Central memory CD8-positive, alpha-beta T cell (primary cell): ENCODE measurements at regions not wholly inside any gene's neighbourhood (a gene's known extent, or its start where the extent isn't known, plus 50 kb on each side); places are given as distances from the start of the nearest gene placed in this dataset.

ENCODE experiments used
- ATAC-seq: fragments of 150-1000 bp; cut with Tn5 transposase; replicated peaks from 2 replicates; pipeline ENCODE4 v1.10.0; 2022; ENCODE audit warnings: mild to moderate bottlenecking, moderate FRiP score, moderate number of reproducible peaks; ENCODE audit not compliant: poor library complexity, severe bottlenecking; ENCODE audit errors: extremely low read depth
- DNase-seq, 2 donors: peaks; one replicate each; pipeline ENCODE4 v3.0.0; 2021; ENCODE audit warnings: low spot score in 2 of 2
- H3K27ac Mint-ChIP-seq: one replicate; pipeline ENCODE4 v1.8.0; 2022; ENCODE audit warnings: low read depth, mild to moderate bottlenecking, moderate library complexity, mixed read lengths
- H3K27me3 Mint-ChIP-seq: one replicate; pipeline ENCODE4 v1.8.0; 2022; ENCODE audit warnings: mixed read lengths
- H3K36me3 Mint-ChIP-seq: one replicate; pipeline ENCODE4 v1.8.0; 2022; ENCODE audit warnings: mild to moderate bottlenecking, moderate library complexity, mixed read lengths; ENCODE audit not compliant: insufficient read depth
- H3K4me1 Mint-ChIP-seq: one replicate; pipeline ENCODE4 v1.8.0; 2022; ENCODE audit warnings: mixed read lengths
- H3K4me3 Mint-ChIP-seq: one replicate; pipeline ENCODE4 v1.8.0; 2022; ENCODE audit warnings: mild to moderate bottlenecking, moderate library complexity, mixed read lengths
- H3K9me3 Mint-ChIP-seq: one replicate; pipeline ENCODE4 v1.8.0; 2022; ENCODE audit warnings: mixed read lengths

GRCh38 chr3:18774319-18775088, 349.4 kb upstream of the SATB1 start:
- ATAC-seq, result no peak
- DNase-seq, result no peak
- no peak overlapping the region for H3K27ac Mint-ChIP-seq
- no peaks in the 10 kb centered on the region for H3K9me3 Mint-ChIP-seq
- peaks cover 13% of the 10 kb centered on the region for H3K4me1 Mint-ChIP-seq
- no peaks in the 10 kb centered on the region for H3K36me3 Mint-ChIP-seq
- H3K4me3 Mint-ChIP-seq, result no peak overlapping the region
- no peaks in the 10 kb centered on the region for H3K27me3 Mint-ChIP-seq

- Mint-ChIP-seq H3K27me3 (peaks cover 8% of the 10 kb centered on the region), H3K9me3 (no peaks in the 10 kb centered on the region), H3K36me3 (no peaks in the 10 kb centered on the region), H3K4me3 (no peak overlapping the region), H3K4me1 (no peaks in the 10 kb centered on the region), H3K27ac (no peak overlapping the region)
- DNase-seq (no peak), ATAC-seq (no peak)
These were observed 347.7 kb upstream of the SATB1 start for GRCh38 chr3:18772699-18773305.

- H3K27me3 Mint-ChIP-seq, result peaks cover 10% of the 10 kb centered on the region
- H3K4me1 Mint-ChIP-seq, result no peaks in the 10 kb centered on the region
- DNase-seq (no peak), ATAC-seq (no peak)
- no peak overlapping the region for H3K27ac Mint-ChIP-seq
- H3K9me3 Mint-ChIP-seq, result no peaks in the 10 kb centered on the region
- no peak overlapping the region for H3K4me3 Mint-ChIP-seq
- H3K36me3 Mint-ChIP-seq, result no peaks in the 10 kb centered on the region
These were observed 346.8 kb upstream of the SATB1 start for GRCh38 chr3:18771931-18772330.

DNA sequence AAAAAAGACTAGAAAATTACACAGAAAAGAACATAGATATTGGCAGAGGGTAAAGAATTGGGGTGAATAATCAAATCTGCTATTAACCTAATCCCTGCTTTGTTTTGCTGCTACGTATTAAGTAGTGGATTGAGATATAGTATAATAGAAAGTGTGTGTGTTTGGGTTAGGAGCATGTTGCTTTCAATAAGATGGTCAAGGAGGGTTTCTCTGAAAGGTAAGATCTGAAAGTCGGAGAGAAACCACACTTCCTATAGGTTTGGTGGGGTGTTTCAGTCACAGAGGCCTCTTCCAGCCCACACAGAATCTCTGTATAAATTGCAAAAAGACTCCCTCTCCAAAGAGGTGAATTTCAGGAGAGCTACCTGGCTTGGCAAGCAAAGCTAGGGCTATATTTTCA, 345.7 kb upstream of the SATB1 start:
- Mint-ChIP-seq H3K27ac (no peak overlapping the region), H3K9me3 (no peaks in the 10 kb centered on the region), H3K36me3 (no peaks in the 10 kb centered on the region), H3K4me1 (no peaks in the 10 kb centered on the region), H3K4me3 (no peak overlapping the region), H3K27me3 (peaks cover 10% of the 10 kb centered on the region)
- ATAC-seq, result no peak
- no peak for DNase-seq

- Mint-ChIP-seq H3K27ac (no peak overlapping the region), H3K4me3 (no peak overlapping the region), H3K36me3 (no peaks in the 10 kb centered on the region), H3K27me3 (peaks cover 10% of the 10 kb centered on the region), H3K4me1 (no peaks in the 10 kb centered on the region), H3K9me3 (no peaks in the 10 kb centered on the region)
- no peak for ATAC-seq
- no peak for DNase-seq
These were observed 342.7 kb upstream of the SATB1 start for GRCh38 chr3:18767756-18768303.

DNA sequence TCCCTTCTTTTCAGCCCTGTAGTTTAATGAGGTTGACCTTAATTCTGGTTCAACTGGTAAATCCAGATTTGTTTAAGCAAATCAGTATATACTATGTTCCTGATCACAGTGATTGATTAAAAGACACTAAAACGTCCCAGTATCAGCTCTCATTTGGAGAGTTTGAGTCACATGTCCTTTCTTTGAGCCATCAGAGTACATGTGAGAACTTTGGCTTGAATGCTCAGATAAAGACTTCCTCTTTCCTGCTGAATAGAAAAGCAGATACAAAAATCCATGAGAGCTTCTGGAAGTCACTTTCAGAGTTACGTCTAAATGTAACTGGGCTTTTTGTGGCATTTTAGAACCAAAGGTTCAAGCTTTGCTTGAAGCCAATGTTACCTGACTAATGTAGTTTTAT, 341.8 kb upstream of the SATB1 start:
- peaks cover 10% of the 10 kb centered on the region for H3K27me3 Mint-ChIP-seq
- H3K4me1 Mint-ChIP-seq, result no peaks in the 10 kb centered on the region
- H3K9me3 Mint-ChIP-seq, result no peaks in the 10 kb centered on the region
- no peak overlapping the region for H3K4me3 Mint-ChIP-seq
- no peaks in the 10 kb centered on the region for H3K36me3 Mint-ChIP-seq
- DNase-seq, result no peak
- ATAC-seq, result no peak
- H3K27ac Mint-ChIP-seq, result no peak overlapping the region

DNA sequence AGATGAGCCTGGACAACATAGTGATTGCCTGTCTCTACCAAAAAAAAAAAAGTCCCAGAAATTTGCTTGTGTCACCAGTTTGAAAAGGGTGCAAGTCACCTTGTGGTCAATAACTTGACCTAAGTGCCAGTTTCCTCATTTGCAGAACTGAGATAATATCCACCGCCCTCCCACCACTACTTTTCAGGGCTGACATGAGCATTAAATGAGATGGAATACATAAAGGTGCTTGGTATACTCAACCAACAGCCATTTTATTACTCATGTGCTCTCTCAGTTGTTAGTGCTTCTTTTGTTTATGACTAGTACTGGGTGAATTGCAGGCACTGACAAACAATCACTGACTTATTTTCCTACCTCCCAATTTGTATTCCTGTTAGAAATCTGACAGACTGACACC, 340.5 kb upstream of the SATB1 start:
- no peaks in the 10 kb centered on the region for H3K4me1 Mint-ChIP-seq
- no peak overlapping the region for H3K4me3 Mint-ChIP-seq
- ATAC-seq (no peak), DNase-seq (no peak)
- peaks cover 10% of the 10 kb centered on the region for H3K27me3 Mint-ChIP-seq
- H3K36me3 Mint-ChIP-seq, result no peaks in the 10 kb centered on the region
- no peak overlapping the region for H3K27ac Mint-ChIP-seq
- H3K9me3 Mint-ChIP-seq, result no peaks in the 10 kb centered on the region

DNA sequence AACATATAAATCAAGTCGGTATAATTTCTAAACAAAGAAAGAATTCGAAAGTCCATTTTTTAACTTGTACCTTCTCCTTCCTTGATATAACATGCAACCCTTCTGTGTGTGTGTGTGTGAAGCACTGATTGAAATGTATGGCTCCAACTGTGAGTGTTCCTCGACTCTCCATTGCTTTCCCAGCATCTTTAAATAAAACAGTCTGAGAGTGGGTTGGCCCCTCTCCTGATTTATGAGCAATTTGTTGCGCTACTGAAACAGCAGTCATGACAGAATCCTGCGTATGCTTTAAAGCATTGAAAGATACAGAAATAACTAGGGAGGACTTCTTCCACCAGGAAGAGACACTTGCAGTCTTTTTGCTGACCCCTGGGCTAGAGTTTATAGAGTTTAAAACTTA, 340.0 kb upstream of the SATB1 start:
- Mint-ChIP-seq H3K36me3 (no peaks in the 10 kb centered on the region), H3K4me1 (no peaks in the 10 kb centered on the region), H3K27ac (no peak overlapping the region), H3K4me3 (no peak overlapping the region), H3K9me3 (no peaks in the 10 kb centered on the region), H3K27me3 (peaks cover 10% of the 10 kb centered on the region)
- ATAC-seq, result no peak
- no peak for DNase-seq

- H3K4me1 Mint-ChIP-seq, result no peaks in the 10 kb centered on the region
- H3K36me3 Mint-ChIP-seq, result no peaks in the 10 kb centered on the region
- no peaks in the 10 kb centered on the region for H3K27me3 Mint-ChIP-seq
- no peak for DNase-seq
- ATAC-seq, result no peak
- no peak overlapping the region for H3K4me3 Mint-ChIP-seq
- H3K9me3 Mint-ChIP-seq, result no peaks in the 10 kb centered on the region
- H3K27ac Mint-ChIP-seq, result no peak overlapping the region
These were observed 336.4 kb upstream of the SATB1 start for GRCh38 chr3:18761530-18761929.

DNA sequence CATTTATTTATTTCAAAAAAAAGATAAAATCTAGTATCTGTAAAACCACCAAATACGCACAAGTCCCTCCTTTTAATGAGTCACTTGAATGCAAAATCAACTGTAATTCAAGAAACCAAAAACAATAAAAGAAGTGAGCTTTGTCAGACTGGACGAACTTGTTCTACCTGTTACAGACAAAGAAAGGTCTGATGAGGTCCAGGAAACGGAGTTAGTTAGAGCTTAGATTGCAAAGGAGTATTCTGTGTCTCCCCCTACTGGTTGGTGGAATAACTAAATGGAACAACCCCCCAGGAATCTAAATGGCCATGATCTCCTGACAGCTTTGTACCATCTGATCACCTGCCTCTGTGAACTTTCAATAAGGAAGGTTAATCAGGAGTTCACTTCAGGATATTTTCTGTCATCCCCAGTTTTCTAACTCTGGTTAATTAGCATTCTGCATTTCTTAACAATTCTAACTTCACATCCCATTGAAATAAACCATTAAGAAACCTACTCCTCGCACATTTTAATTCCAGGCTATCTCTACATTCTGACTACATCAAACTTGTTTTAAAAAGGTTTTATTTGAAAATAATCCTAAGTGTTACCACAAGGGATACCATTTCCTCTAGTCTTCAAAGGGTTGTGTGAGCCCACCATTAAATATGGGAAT, 333.0 kb upstream of the SATB1 start:
- Mint-ChIP-seq H3K27me3 (no peaks in the 10 kb centered on the region), H3K4me1 (no peaks in the 10 kb centered on the region), H3K27ac (no peak overlapping the region), H3K4me3 (no peak overlapping the region), H3K36me3 (no peaks in the 10 kb centered on the region), H3K9me3 (no peaks in the 10 kb centered on the region)
- ATAC-seq (peak; percentile 93), DNase-seq (peak in 1 of 2 donors; percentile 41)

DNA sequence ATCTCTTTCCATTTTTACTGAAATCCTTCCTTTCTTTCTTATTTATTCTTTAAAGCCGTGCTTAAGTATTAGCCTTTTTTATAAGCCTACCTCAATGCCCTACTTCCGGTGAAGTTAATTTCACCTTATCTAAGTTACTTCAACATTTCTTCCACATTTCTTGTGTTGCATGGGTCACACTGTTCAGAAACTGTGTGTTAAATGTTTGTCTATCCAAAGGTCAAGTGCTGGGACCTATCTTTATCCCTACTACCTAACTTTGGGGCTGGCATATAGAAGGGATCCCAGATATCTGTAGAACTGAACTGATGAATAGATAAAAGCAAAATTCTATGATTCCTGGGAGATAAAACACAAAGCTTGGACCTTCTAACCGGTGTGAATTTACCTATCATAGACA, 332.3 kb upstream of the SATB1 start:
- no peaks in the 10 kb centered on the region for H3K27me3 Mint-ChIP-seq
- no peaks in the 10 kb centered on the region for H3K36me3 Mint-ChIP-seq
- no peaks in the 10 kb centered on the region for H3K4me1 Mint-ChIP-seq
- no peak for ATAC-seq
- no peak overlapping the region for H3K27ac Mint-ChIP-seq
- no peak for DNase-seq
- H3K9me3 Mint-ChIP-seq, result no peaks in the 10 kb centered on the region
- no peak overlapping the region for H3K4me3 Mint-ChIP-seq

GRCh38 chr3:18752273-18752934, 327.3 kb upstream of the SATB1 start:
- H3K9me3 Mint-ChIP-seq, result no peaks in the 10 kb centered on the region

More at GRCh38 chr3:18752273-18752934, 327.3 kb upstream of the SATB1 start:
- ATAC-seq, result no peak
- H3K27me3 Mint-ChIP-seq, result no peaks in the 10 kb centered on the region
- H3K27ac Mint-ChIP-seq, result no peak overlapping the region
- no peaks in the 10 kb centered on the region for H3K4me1 Mint-ChIP-seq
- no peak overlapping the region for H3K4me3 Mint-ChIP-seq
- DNase-seq, result no peak
- no peaks in the 10 kb centered on the region for H3K36me3 Mint-ChIP-seq
